HCT116 (cell line): ENCODE measurements at regions not wholly inside any gene's neighbourhood (a gene's known extent, or its start where the extent isn't known, plus 50 kb on each side); places are given as distances from the start of the nearest gene placed in this dataset.

Experiments used
- ATAC-seq: fragments of 200-7000 bp; cut with Tn5 transposase; 2 replicates; pipeline ENCODE4 v1.9.1; 2020; ENCODE audit warnings: mild to moderate bottlenecking, moderate library complexity
- BruUV-seq: library from RNA; stranded (reverse); fragments of 400-500 nt; replicated peaks from 2 replicates; lab custom pipeline; 2021; lab: Mats Ljungman, UMichigan
- CTCF ChIA-PET: fragments of 300-600 bp; sonication (Branson Sonifier 250); formaldehyde crosslinking; loops from one replicate; lab custom pipeline; 2021; ENCODE audit warnings: antibody characterized with exemption; lab: Charles Lee
- POLR2A ChIA-PET: fragments of 300-600, 350-600 bp; sonication (Branson Sonifier 250); formaldehyde crosslinking; loops from one replicate; lab custom pipeline; 2021; ENCODE audit warnings: antibody characterized with exemption; lab: Charles Lee
- RAD21 ChIA-PET, 2 experiments: fragments of 300-600 bp; sonication (Branson Sonifier 250); formaldehyde crosslinking; loops; one replicate each; lab custom pipeline; 2023; ENCODE audit warnings: low total read pairs in 2 of 2; ENCODE audit not compliant: uncharacterized antibody in 2 of 2, unreplicated experiment in 2 of 2, low non-redundant PET in 1 of 2; lab: Charles Lee
- DNase-seq: peaks from one replicate; pipeline ENCODE4 v3.0.0-alpha.2; 2010; ENCODE audit warnings: low read depth, low spot score
- H2AFZ ChIP-seq: fragments of 200-600 bp; shearing (Covaris generic), sonication (generic); 2 replicates; pipeline ENCODE4 v1.6.1; 2017; ENCODE audit warnings: low read depth, mixed run types, mixed read lengths, antibody characterized with exemption, low read length; ENCODE audit not compliant: poor library complexity, severe bottlenecking
- H3K27ac ChIP-seq: 2 replicates; pipeline ENCODE4 v1.5.1; 2012; ENCODE audit warnings: low read depth, low read length
- H3K27me3 ChIP-seq: fragments of 200-600 bp; sonication (generic); 2 replicates; pipeline ENCODE4 v1.6.1; 2016; ENCODE audit warnings: mixed run types, low read length, mixed read lengths; ENCODE audit not compliant: insufficient read depth
- H3K36me3 ChIP-seq, 2 experiments: fragments of 200-500 bp in 1 of 2; fragments of 200-600 bp in 1 of 2; sonication (Bioruptor generic) in 1 of 2; sonication (generic) in 1 of 2; 2 replicates each; pipeline versions ENCODE4 v1.5.1 to v1.6.1; 2014 to 2016; ENCODE audit warnings: low read length in 2 of 2, inconsistent platforms in 1 of 2, mixed read lengths in 1 of 2, mixed run types in 1 of 2; ENCODE audit not compliant: insufficient read depth in 2 of 2, control insufficient read depth in 1 of 2
- H3K4me1 ChIP-seq, 2 experiments: fragments of 200-600 bp in 1 of 2; sonication (generic) in 1 of 2; 2 replicates each; pipeline versions ENCODE4 v1.5.1 to v1.6.1; 2012 to 2017; ENCODE audit warnings: low read length in 2 of 2, inconsistent platforms in 1 of 2, mild to moderate bottlenecking in 1 of 2, mixed read lengths in 1 of 2, mixed run types in 1 of 2, moderate library complexity in 1 of 2; ENCODE audit not compliant: insufficient read depth in 2 of 2, control insufficient read depth in 1 of 2
- H3K4me2 ChIP-seq: fragments of 200-600 bp; sonication (generic); 2 replicates; pipeline ENCODE4 v1.6.1; 2017; ENCODE audit warnings: mixed run types, low read length, mixed read lengths
- H3K4me3 ChIP-seq, 2 experiments: fragments of 200-600 bp in 1 of 2; sonication (generic) in 1 of 2; replicated peaks in 1 of 2; 2 replicates each; pipeline ENCODE4 v1.5.1; 2011 to 2016; ENCODE audit warnings: low read length in 2 of 2, control low read depth in 1 of 2, low read depth in 1 of 2, mild to moderate bottlenecking in 1 of 2, mixed read lengths in 1 of 2, mixed run types in 1 of 2
- H3K79me2 ChIP-seq: fragments of 200-600 bp; sonication (generic); 2 replicates; pipeline ENCODE4 v1.6.1; 2017; ENCODE audit warnings: mild to moderate bottlenecking, mixed run types, low read length, moderate library complexity, mixed read lengths; ENCODE audit not compliant: insufficient read depth
- H3K9ac ChIP-seq: fragments of 200-600 bp; sonication (generic); 2 replicates; pipeline ENCODE4 v1.6.1; 2016; ENCODE audit warnings: low read length, mixed read lengths
- H3K9me2 ChIP-seq: fragments of 200-600 bp; sonication (generic), shearing (Covaris generic); 2 replicates; pipeline ENCODE4 v1.6.1; 2017; ENCODE audit warnings: mixed run types, mild to moderate bottlenecking, moderate library complexity; ENCODE audit not compliant: insufficient read depth
- H3K9me3 ChIP-seq, 2 experiments: fragments of 200-500 bp in 1 of 2; fragments of 200-600 bp in 1 of 2; sonication (Bioruptor generic) in 1 of 2; sonication (generic) in 1 of 2; 2 replicates each; pipeline ENCODE4 v1.6.1; 2014 to 2017; ENCODE audit warnings: low read length in 2 of 2, mixed read lengths in 2 of 2, inconsistent platforms in 1 of 2, low read depth in 1 of 2, mild to moderate bottlenecking in 1 of 2, mixed run types in 1 of 2, moderate library complexity in 1 of 2; ENCODE audit not compliant: control insufficient read depth in 1 of 2, insufficient read depth in 1 of 2
- H4K20me1 ChIP-seq: fragments of 200-600 bp; sonication (generic), shearing (Covaris generic); 2 replicates; pipeline ENCODE4 v1.6.1; 2017; ENCODE audit warnings: mixed run types, mild to moderate bottlenecking, moderate library complexity; ENCODE audit not compliant: insufficient read depth
- ELF1 ChIP-seq: IDR thresholded peaks from 2 replicates; pipeline ENCODE4 v1.6.1; 2012; ENCODE audit warnings: low read depth, borderline replicate concordance
- EZH2phosphoT487 ChIP-seq: fragments of 200-600 bp; IDR thresholded peaks from 2 replicates; pipeline ENCODE4 v1.6.1; 2018; ENCODE audit warnings: antibody characterized with exemption, borderline replicate concordance
- JUND ChIP-seq: IDR thresholded peaks from 2 replicates; pipeline ENCODE4 v1.6.1; 2012
- POLR2A ChIP-seq: IDR thresholded peaks from 2 replicates; pipeline ENCODE4 v1.7.0; 2011; ENCODE audit warnings: borderline replicate concordance; ENCODE audit not compliant: insufficient read depth, insufficient read length; ENCODE audit errors: extremely low read depth
- POLR2AphosphoS5 ChIP-seq: IDR thresholded peaks from 2 replicates; pipeline ENCODE4 v1.6.1; 2011; ENCODE audit warnings: mild to moderate bottlenecking, low read depth, low read length, moderate library complexity
- TCF7L2 ChIP-seq: IDR thresholded peaks from 2 replicates; pipeline ENCODE4 v1.7.0; 2011; ENCODE audit warnings: borderline replicate concordance, inconsistent platforms; ENCODE audit not compliant: insufficient read depth, insufficient read length; ENCODE audit errors: extremely low read depth
- ZNF274 ChIP-seq: fragments of 200-500 bp; sonication (Bioruptor generic); IDR thresholded peaks from 2 replicates; pipeline ENCODE4 v1.6.1; 2014; ENCODE audit warnings: mild to moderate bottlenecking, low read depth, low read length, inconsistent platforms
- intact Hi-C: fragments of 100-400 bp; cut with micrococcal nuclease; formaldehyde crosslinking; loops from 2 replicates; pipeline ENCODE4 v1.10.0; 2022
- TF ChIP-seq, protein P1 (sequence below): IDR thresholded peaks from 2 replicates; pipeline ENCODE4 v1.6.1; 2011; ENCODE audit warnings: mild to moderate bottlenecking, low read length, moderate library complexity; ENCODE audit not compliant: insufficient replicate concordance; ENCODE audit errors: extremely low read depth
- TF ChIP-seq, protein P2 (sequence below): IDR thresholded peaks from 2 replicates; pipeline ENCODE4 v1.6.1; 2012
- TF ChIP-seq, protein P3 (sequence below): IDR thresholded peaks from 2 replicates; pipeline ENCODE4 v1.6.1; 2012; ENCODE audit warnings: low read depth

DNA sequence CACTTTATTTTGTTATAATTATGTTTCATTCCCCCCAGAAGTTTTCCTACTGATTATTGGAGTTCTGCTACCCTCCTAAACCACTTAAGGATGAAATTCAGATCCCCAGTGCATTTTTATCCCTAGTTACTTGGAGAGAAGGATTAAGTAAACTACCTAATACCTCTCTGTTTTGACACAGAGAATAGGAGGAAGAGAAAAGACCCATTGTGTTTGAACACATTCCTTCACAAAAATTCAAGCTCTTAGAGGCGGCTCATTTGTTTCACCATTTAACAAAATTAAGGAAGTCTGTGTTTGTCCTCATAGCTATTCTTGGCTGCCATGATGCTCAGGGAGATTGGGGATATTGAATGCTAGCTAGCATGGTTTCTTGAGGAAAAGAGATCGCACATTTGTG is 492.6 kb downstream of the EBF1 start:
- H4K20me1 ChIP-seq, result no peaks in the 10 kb centered on the region
- no peaks in the 10 kb centered on the region for H3K36me3 ChIP-seq
- ATAC-seq, result no peak
- no peak overlapping the region for H3K27ac ChIP-seq
- intact Hi-C loops, result no loop called here
- H3K9ac ChIP-seq, result no peak overlapping the region
- POLR2A ChIA-PET, result no interaction called here
- RAD21 ChIA-PET, result no interaction called here
- TF ChIP-seq, protein P1, sequence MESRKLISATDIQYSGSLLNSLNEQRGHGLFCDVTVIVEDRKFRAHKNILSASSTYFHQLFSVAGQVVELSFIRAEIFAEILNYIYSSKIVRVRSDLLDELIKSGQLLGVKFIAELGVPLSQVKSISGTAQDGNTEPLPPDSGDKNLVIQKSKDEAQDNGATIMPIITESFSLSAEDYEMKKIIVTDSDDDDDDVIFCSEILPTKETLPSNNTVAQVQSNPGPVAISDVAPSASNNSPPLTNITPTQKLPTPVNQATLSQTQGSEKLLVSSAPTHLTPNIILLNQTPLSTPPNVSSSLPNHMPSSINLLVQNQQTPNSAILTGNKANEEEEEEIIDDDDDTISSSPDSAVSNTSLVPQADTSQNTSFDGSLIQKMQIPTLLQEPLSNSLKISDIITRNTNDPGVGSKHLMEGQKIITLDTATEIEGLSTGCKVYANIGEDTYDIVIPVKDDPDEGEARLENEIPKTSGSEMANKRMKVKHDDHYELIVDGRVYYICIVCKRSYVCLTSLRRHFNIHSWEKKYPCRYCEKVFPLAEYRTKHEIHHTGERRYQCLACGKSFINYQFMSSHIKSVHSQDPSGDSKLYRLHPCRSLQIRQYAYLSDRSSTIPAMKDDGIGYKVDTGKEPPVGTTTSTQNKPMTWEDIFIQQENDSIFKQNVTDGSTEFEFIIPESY, result no peak
- no peak for TF ChIP-seq JUND
- TF ChIP-seq TCF7L2, result no peak
- TF ChIP-seq, protein P2, sequence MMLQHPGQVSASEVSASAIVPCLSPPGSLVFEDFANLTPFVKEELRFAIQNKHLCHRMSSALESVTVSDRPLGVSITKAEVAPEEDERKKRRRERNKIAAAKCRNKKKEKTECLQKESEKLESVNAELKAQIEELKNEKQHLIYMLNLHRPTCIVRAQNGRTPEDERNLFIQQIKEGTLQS, result no peak
- TF ChIP-seq POLR2AphosphoS5, result no peak
- no peak for TF ChIP-seq ELF1
- TF ChIP-seq POLR2A, result no peak
- no peak for TF ChIP-seq ZNF274
- TF ChIP-seq, protein P3, sequence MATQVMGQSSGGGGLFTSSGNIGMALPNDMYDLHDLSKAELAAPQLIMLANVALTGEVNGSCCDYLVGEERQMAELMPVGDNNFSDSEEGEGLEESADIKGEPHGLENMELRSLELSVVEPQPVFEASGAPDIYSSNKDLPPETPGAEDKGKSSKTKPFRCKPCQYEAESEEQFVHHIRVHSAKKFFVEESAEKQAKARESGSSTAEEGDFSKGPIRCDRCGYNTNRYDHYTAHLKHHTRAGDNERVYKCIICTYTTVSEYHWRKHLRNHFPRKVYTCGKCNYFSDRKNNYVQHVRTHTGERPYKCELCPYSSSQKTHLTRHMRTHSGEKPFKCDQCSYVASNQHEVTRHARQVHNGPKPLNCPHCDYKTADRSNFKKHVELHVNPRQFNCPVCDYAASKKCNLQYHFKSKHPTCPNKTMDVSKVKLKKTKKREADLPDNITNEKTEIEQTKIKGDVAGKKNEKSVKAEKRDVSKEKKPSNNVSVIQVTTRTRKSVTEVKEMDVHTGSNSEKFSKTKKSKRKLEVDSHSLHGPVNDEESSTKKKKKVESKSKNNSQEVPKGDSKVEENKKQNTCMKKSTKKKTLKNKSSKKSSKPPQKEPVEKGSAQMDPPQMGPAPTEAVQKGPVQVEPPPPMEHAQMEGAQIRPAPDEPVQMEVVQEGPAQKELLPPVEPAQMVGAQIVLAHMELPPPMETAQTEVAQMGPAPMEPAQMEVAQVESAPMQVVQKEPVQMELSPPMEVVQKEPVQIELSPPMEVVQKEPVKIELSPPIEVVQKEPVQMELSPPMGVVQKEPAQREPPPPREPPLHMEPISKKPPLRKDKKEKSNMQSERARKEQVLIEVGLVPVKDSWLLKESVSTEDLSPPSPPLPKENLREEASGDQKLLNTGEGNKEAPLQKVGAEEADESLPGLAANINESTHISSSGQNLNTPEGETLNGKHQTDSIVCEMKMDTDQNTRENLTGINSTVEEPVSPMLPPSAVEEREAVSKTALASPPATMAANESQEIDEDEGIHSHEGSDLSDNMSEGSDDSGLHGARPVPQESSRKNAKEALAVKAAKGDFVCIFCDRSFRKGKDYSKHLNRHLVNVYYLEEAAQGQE, result no peak
- TF ChIP-seq EZH2phosphoT487, result no peak
- TF ChIP-seq, all 23 proteins: peak for 0
- no peak for DNase-seq
- H3K9me3 ChIP-seq, result no peaks in the 10 kb centered on the region
- no peak overlapping the region for H3K4me3 ChIP-seq
- no TSS peak for BruUV-seq
- H3K4me2 ChIP-seq, result no peak overlapping the region
- CTCF ChIA-PET, result no interaction called here
- no peaks in the 10 kb centered on the region for H3K4me1 ChIP-seq
- no peaks in the 10 kb centered on the region for H3K9me2 ChIP-seq
- H3K79me2 ChIP-seq, result no peaks in the 10 kb centered on the region
- peaks cover 6% of the 10 kb centered on the region; the same call in 1 of the 2 replicates for H3K27me3 ChIP-seq
- H2AFZ ChIP-seq, result no peak overlapping the region
